ENCODE measurements at regions not wholly inside any gene's neighbourhood (a gene's known extent, or its start where the extent isn't known, plus 50 kb on each side); places are given as distances from the start of the nearest gene placed in this dataset.

DNA sequence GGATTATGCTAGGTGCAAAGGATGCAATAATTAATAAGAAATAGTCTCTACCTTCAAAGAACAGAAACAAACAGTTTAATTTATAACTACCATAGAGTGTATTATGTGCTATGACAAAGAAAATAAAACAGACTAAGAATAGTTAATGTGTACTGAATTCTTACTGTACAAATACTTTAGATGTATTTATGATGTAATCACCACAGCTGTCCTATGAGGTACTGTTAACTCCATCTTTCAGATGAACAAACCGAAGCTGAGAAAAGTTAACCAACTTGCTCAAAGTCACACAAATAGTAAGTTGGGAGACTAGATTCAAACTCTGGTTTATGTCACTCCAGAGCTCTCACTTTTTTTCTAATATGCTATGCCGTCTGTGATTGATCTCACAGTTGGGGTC lies 77.0 kb upstream of the FGGY start:
- TF ChIP-seq, protein P1, sequence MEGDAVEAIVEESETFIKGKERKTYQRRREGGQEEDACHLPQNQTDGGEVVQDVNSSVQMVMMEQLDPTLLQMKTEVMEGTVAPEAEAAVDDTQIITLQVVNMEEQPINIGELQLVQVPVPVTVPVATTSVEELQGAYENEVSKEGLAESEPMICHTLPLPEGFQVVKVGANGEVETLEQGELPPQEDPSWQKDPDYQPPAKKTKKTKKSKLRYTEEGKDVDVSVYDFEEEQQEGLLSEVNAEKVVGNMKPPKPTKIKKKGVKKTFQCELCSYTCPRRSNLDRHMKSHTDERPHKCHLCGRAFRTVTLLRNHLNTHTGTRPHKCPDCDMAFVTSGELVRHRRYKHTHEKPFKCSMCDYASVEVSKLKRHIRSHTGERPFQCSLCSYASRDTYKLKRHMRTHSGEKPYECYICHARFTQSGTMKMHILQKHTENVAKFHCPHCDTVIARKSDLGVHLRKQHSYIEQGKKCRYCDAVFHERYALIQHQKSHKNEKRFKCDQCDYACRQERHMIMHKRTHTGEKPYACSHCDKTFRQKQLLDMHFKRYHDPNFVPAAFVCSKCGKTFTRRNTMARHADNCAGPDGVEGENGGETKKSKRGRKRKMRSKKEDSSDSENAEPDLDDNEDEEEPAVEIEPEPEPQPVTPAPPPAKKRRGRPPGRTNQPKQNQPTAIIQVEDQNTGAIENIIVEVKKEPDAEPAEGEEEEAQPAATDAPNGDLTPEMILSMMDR (IDR thresholded peaks at IDR 0.05; ENCODE audit: insufficient read depth, low read length), result no peak
- TF ChIP-seq SPI1 (IDR thresholded peaks at IDR 0.05; ENCODE audit: borderline replicate concordance, low read depth) (no peak), GABPA (IDR thresholded peaks at IDR 0.05; ENCODE audit: low read depth) (no peak), POLR2AphosphoS5 (IDR thresholded peaks at IDR 0.05; ENCODE audit: low read depth) (no peak)
- TF ChIP-seq, protein P2, sequence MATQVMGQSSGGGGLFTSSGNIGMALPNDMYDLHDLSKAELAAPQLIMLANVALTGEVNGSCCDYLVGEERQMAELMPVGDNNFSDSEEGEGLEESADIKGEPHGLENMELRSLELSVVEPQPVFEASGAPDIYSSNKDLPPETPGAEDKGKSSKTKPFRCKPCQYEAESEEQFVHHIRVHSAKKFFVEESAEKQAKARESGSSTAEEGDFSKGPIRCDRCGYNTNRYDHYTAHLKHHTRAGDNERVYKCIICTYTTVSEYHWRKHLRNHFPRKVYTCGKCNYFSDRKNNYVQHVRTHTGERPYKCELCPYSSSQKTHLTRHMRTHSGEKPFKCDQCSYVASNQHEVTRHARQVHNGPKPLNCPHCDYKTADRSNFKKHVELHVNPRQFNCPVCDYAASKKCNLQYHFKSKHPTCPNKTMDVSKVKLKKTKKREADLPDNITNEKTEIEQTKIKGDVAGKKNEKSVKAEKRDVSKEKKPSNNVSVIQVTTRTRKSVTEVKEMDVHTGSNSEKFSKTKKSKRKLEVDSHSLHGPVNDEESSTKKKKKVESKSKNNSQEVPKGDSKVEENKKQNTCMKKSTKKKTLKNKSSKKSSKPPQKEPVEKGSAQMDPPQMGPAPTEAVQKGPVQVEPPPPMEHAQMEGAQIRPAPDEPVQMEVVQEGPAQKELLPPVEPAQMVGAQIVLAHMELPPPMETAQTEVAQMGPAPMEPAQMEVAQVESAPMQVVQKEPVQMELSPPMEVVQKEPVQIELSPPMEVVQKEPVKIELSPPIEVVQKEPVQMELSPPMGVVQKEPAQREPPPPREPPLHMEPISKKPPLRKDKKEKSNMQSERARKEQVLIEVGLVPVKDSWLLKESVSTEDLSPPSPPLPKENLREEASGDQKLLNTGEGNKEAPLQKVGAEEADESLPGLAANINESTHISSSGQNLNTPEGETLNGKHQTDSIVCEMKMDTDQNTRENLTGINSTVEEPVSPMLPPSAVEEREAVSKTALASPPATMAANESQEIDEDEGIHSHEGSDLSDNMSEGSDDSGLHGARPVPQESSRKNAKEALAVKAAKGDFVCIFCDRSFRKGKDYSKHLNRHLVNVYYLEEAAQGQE (IDR thresholded peaks at IDR 0.05; ENCODE audit: insufficient replicate concordance, low read depth), result no peak
- peak in 1 of 2 experiments; percentile 16 for DNase-seq (ENCODE audit: low read depth in 1 of 2, low spot score in 1 of 2)
- Histone ChIP-seq H3K27me3 (ENCODE audit: insufficient read depth, poor library complexity, severe bottlenecking) (no peaks in the 10 kb centered on the region), H3K4me3 (replicated peaks; ENCODE audit: insufficient read depth, low read length) (no peak overlapping the region), H3K27ac (replicated peaks) (peak overlapping the region; percentile 54)

DNA sequence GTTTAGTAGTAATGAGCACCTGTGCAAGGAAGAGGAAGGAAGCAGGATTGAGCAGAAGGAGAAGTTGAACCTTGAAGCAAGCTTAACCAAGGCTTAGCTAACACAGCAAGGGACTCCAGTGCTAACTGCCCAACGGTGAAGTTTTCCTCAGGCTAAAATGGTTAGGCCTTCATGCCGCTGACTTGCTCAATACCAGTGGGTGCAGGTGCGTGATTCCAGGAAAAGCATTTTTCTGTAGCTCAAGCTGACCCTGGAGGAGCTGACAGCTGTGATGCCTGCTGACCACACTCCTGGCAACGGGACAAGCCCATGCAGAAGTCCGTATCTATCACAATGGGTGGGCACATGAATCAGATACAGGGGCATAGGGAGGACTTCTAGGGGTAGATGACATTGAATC lies 76.5 kb upstream of the FGGY start:
- DNase-seq (ENCODE audit: low read depth in 1 of 2, low spot score in 1 of 2), result peak; percentile 85 to 87
- Histone ChIP-seq H3K27me3 (ENCODE audit: insufficient read depth, poor library complexity, severe bottlenecking) (no peaks in the 10 kb centered on the region), H3K4me3 (replicated peaks; ENCODE audit: insufficient read depth, low read length) (no peak overlapping the region), H3K27ac (replicated peaks) (peak overlapping the region; percentile 54)
- TF ChIP-seq POLR2AphosphoS5 (IDR thresholded peaks at IDR 0.05; ENCODE audit: low read depth) (peak; percentile 98), SPI1 (IDR thresholded peaks at IDR 0.05; ENCODE audit: borderline replicate concordance, low read depth) (peak; percentile 69; the same call in 1 of the 2 replicates)
- TF ChIP-seq, protein P1 (IDR thresholded peaks at IDR 0.05; ENCODE audit: insufficient read depth, low read length), result no peak
- TF ChIP-seq, protein P2 (IDR thresholded peaks at IDR 0.05; ENCODE audit: insufficient replicate concordance, low read depth), result no peak

DNA sequence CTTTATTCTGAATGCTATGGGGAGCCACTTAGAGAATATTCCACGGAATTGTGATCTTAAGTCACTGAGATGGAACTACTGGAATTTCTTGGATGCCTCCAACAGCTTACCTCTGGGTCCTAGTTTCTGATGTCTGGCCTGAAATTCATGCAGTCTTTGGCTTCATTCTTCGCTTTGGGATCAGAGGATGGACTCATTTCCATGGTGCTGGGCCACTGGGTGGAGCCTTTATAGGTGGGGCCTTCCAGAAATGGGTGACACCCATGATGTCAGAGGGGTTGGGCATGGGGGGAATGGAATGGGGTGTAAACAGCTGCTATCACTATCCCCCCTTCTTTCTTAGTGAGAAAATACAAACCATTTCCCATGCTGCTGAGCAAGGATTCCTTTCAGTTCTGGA lies 73.7 kb upstream of the FGGY start:
- H3K27ac ChIP-seq (replicated peaks), result no peak overlapping the region
- H3K27me3 ChIP-seq (ENCODE audit: insufficient read depth, poor library complexity, severe bottlenecking), result no peaks in the 10 kb centered on the region
- no peak overlapping the region for H3K4me3 ChIP-seq (replicated peaks; ENCODE audit: insufficient read depth, low read length)
- DNase-seq (ENCODE audit: low read depth in 1 of 2, low spot score in 1 of 2), result no peak
- TF ChIP-seq POLR2AphosphoS5 (IDR thresholded peaks at IDR 0.05; ENCODE audit: low read depth), result no peak
- TF ChIP-seq, protein P1 (IDR thresholded peaks at IDR 0.05; ENCODE audit: insufficient read depth, low read length), result no peak
- no peak for TF ChIP-seq SPI1 (IDR thresholded peaks at IDR 0.05; ENCODE audit: borderline replicate concordance, low read depth)
- no peak for TF ChIP-seq GABPA (IDR thresholded peaks at IDR 0.05; ENCODE audit: low read depth)
- TF ChIP-seq, protein P2 (IDR thresholded peaks at IDR 0.05; ENCODE audit: insufficient replicate concordance, low read depth), result no peak

Data from HL-60 (cell line).